ENCODE measurements at regions not wholly inside any gene's neighbourhood (a gene's known extent, or its start where the extent isn't known, plus 50 kb on each side); places are given as distances from the start of the nearest gene placed in this dataset.

DNA sequence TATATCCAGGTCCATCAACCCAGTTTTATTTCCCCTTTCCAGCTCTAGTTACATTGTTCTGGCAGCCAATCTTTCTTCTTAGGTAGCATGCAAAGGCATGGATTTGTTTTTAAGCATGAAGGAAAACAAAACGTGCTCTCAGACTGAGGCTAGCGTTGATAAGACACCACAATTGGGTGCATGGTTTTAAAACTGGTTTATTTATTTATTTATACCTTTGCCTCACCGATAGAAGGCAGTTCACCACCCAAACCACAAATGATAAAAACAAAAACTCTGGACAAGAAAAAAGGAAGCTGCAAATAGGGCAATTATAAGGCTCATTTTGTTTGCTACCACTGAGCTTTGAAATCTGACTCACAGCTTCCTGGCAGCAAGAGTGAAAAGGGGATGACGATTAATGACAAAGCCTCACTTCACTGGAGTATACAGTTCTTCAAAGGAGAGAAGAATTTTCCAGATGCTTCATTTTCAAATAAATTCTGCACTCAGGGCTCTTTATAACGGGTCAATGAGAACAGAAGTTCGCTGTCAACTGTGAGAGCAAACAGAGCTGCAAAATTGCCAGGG, 278.4 kb upstream of the IRX5 start:
- Histone ChIP-seq H3K27ac (ENCODE audit: low read depth, low read length) (peak overlapping the region; percentile 78), H3K36me3 (ENCODE audit: control insufficient read depth, insufficient read depth, low read length) (no peaks in the 10 kb centered on the region), H3K27me3 (ENCODE audit: control insufficient read depth, insufficient read depth, low read length) (peaks cover 77% of the 10 kb centered on the region), H3K4me1 (ENCODE audit: control insufficient read depth, insufficient read depth, low read length) (peaks cover 71% of the 10 kb centered on the region), H3K4me3 (ENCODE audit: low read depth, low read length) (peak overlapping the region; percentile 28; the same call in 1 of the 2 replicates), H3K9ac (ENCODE audit: low read depth, low read length) (no peak overlapping the region), H3K9me3 (ENCODE audit: control insufficient read depth, insufficient read depth, low read length) (no peaks in the 10 kb centered on the region)

DNA sequence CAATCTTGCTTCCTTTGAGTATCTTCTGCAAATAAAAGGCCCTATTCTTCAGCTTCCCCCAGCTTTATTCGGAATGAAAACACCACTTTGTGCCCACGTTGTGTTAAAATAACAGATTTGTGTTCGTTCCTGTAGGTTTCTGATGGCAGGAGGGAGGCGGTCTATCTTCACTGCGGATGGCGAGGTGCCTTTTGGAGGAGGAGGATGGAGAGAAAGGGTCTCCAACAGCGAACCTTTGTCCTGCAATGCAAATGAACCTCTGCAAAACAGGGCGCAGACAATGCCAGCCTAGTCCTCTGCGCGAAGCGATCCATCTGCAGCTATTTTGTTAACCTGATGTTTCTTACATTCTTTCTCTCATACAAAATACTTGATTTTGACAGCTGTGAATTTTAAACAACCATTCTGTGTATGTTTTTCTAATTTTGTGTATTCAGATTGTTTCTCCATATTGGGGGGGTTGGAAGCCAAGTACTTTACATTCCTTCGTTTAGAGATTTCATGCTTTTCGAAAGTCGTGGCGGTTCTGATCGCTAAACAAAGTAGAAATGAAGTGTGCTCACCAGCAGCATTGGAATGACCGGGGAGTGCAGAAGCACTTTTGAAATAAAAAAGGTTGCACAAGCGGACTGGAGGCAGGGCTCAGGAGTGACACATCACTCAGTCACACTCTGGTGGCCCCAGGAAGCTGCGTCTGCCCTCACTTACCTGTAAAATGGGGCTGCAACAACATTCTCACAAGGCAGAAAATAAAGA, 279.0 kb upstream of the IRX5 start:
- Histone ChIP-seq H3K36me3 (ENCODE audit: control insufficient read depth, insufficient read depth, low read length) (no peaks in the 10 kb centered on the region), H3K4me1 (ENCODE audit: control insufficient read depth, insufficient read depth, low read length) (peaks cover 69% of the 10 kb centered on the region), H3K27me3 (ENCODE audit: control insufficient read depth, insufficient read depth, low read length) (peaks cover 76% of the 10 kb centered on the region), H3K4me3 (ENCODE audit: low read depth, low read length) (peak overlapping the region; percentile 28), H3K27ac (ENCODE audit: low read depth, low read length) (peak overlapping the region; percentile 78), H3K9me3 (ENCODE audit: control insufficient read depth, insufficient read depth, low read length) (no peaks in the 10 kb centered on the region), H3K9ac (ENCODE audit: low read depth, low read length) (no peak overlapping the region)

DNA sequence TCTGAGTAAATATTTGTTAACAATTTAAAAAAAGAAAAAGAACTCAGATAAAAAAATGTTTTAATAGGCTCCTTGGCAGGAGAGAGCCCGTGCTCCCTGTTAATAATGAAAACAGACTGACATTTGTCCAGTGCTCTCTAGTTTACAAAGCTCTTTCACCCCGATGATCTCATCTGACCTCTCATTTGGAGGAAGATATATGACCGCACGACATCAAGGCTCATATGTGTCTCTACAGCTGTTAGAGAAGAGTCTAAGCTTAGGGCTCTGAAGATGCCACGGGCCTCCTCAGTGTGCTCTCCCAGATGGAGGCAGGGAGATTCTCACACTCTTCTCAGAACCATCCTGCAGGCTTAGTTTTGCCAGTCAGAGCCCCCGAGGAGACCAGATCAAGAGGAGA, 280.8 kb upstream of the IRX5 start:
- peaks cover 62% of the 10 kb centered on the region for H3K27me3 ChIP-seq (ENCODE audit: control insufficient read depth, insufficient read depth, low read length)
- no peaks in the 10 kb centered on the region for H3K36me3 ChIP-seq (ENCODE audit: control insufficient read depth, insufficient read depth, low read length)
- no peak overlapping the region for H3K27ac ChIP-seq (ENCODE audit: low read depth, low read length)
- H3K4me1 ChIP-seq (ENCODE audit: control insufficient read depth, insufficient read depth, low read length): peaks cover 51% of the 10 kb centered on the region
- no peak overlapping the region for H3K9ac ChIP-seq (ENCODE audit: low read depth, low read length)
- no peak overlapping the region for H3K4me3 ChIP-seq (ENCODE audit: low read depth, low read length)
- no peaks in the 10 kb centered on the region for H3K9me3 ChIP-seq (ENCODE audit: control insufficient read depth, insufficient read depth, low read length)

- no peaks in the 10 kb centered on the region for H3K36me3 ChIP-seq (ENCODE audit: control insufficient read depth, insufficient read depth, low read length)
- H3K27me3 ChIP-seq (ENCODE audit: control insufficient read depth, insufficient read depth, low read length): peaks cover 50% of the 10 kb centered on the region
Measured at GRCh38 chr16:54648575-54648974, 282.1 kb upstream of the IRX5 start.

DNA sequence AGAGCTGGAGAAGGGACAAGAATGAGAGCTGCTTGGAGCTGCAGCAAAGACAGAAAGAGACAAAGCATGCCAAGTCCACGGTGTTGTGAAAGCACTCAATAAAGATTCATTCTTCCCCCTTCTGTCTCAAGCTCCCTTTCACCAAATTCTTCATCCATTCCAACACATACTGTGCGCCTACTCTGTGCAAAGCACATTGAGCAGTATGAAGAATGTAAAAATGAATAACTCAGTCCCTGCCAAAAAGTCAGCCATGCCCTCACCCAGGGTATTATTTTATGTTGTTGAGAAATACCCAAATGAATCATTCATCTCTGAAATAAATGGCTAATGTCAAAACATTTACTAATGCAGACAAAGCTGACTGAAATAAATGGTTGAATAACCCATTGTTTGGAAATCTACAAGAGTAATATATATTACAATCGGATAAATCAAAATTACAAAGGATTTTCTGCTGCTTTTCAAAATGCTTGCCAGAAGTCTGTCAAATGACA, 282.9 kb upstream of the IRX5 start:
- Histone ChIP-seq H3K4me1 (ENCODE audit: control insufficient read depth, insufficient read depth, low read length) (peaks cover 34% of the 10 kb centered on the region), H3K36me3 (ENCODE audit: control insufficient read depth, insufficient read depth, low read length) (no peaks in the 10 kb centered on the region), H3K9me3 (ENCODE audit: control insufficient read depth, insufficient read depth, low read length) (no peaks in the 10 kb centered on the region), H3K9ac (ENCODE audit: low read depth, low read length) (no peak overlapping the region), H3K4me3 (ENCODE audit: low read depth, low read length) (no peak overlapping the region), H3K27ac (ENCODE audit: low read depth, low read length) (no peak overlapping the region), H3K27me3 (ENCODE audit: control insufficient read depth, insufficient read depth, low read length) (peaks cover 44% of the 10 kb centered on the region)

More at GRCh38 chr16:54648575-54648974, 282.1 kb upstream of the IRX5 start:
- no peak overlapping the region for H3K27ac ChIP-seq (ENCODE audit: low read depth, low read length)
- H3K9me3 ChIP-seq (ENCODE audit: control insufficient read depth, insufficient read depth, low read length): no peaks in the 10 kb centered on the region
- H3K4me3 ChIP-seq (ENCODE audit: low read depth, low read length): no peak overlapping the region
- H3K4me1 ChIP-seq (ENCODE audit: control insufficient read depth, insufficient read depth, low read length): peaks cover 38% of the 10 kb centered on the region
- no peak overlapping the region for H3K9ac ChIP-seq (ENCODE audit: low read depth, low read length)

GRCh38 chr16:54647216-54647615, 283.4 kb upstream of the IRX5 start:
- no peaks in the 10 kb centered on the region for H3K9me3 ChIP-seq (ENCODE audit: control insufficient read depth, insufficient read depth, low read length)
- H3K9ac ChIP-seq (ENCODE audit: low read depth, low read length): no peak overlapping the region
- H3K4me1 ChIP-seq (ENCODE audit: control insufficient read depth, insufficient read depth, low read length): peaks cover 28% of the 10 kb centered on the region
- H3K27ac ChIP-seq (ENCODE audit: low read depth, low read length): no peak overlapping the region
- no peak overlapping the region for H3K4me3 ChIP-seq (ENCODE audit: low read depth, low read length)
- H3K36me3 ChIP-seq (ENCODE audit: control insufficient read depth, insufficient read depth, low read length): no peaks in the 10 kb centered on the region
- H3K27me3 ChIP-seq (ENCODE audit: control insufficient read depth, insufficient read depth, low read length): peaks cover 38% of the 10 kb centered on the region

GRCh38 chr16:54645345-54645744, 285.3 kb upstream of the IRX5 start:
- Histone ChIP-seq H3K27ac (ENCODE audit: low read depth, low read length) (no peak overlapping the region), H3K9me3 (ENCODE audit: control insufficient read depth, insufficient read depth, low read length) (no peaks in the 10 kb centered on the region), H3K36me3 (ENCODE audit: control insufficient read depth, insufficient read depth, low read length) (no peaks in the 10 kb centered on the region)

GRCh38 chr16:54636221-54636793, 294.4 kb upstream of the IRX5 start:
- Histone ChIP-seq H3K4me1 (ENCODE audit: control insufficient read depth, insufficient read depth, low read length) (no peaks in the 10 kb centered on the region), H3K9ac (ENCODE audit: low read depth, low read length) (no peak overlapping the region), H3K4me3 (ENCODE audit: low read depth, low read length) (no peak overlapping the region), H3K27me3 (ENCODE audit: control insufficient read depth, insufficient read depth, low read length) (peaks cover 5% of the 10 kb centered on the region; the same call in 1 of the 2 replicates), H3K36me3 (ENCODE audit: control insufficient read depth, insufficient read depth, low read length) (no peaks in the 10 kb centered on the region), H3K9me3 (ENCODE audit: control insufficient read depth, insufficient read depth, low read length) (no peaks in the 10 kb centered on the region), H3K27ac (ENCODE audit: low read depth, low read length) (no peak overlapping the region)

More at GRCh38 chr16:54645345-54645744, 285.3 kb upstream of the IRX5 start:
- no peak overlapping the region for H3K4me3 ChIP-seq (ENCODE audit: low read depth, low read length)
- no peak overlapping the region for H3K9ac ChIP-seq (ENCODE audit: low read depth, low read length)
- peaks cover 31% of the 10 kb centered on the region for H3K27me3 ChIP-seq (ENCODE audit: control insufficient read depth, insufficient read depth, low read length)
- peaks cover 12% of the 10 kb centered on the region for H3K4me1 ChIP-seq (ENCODE audit: control insufficient read depth, insufficient read depth, low read length)

DNA sequence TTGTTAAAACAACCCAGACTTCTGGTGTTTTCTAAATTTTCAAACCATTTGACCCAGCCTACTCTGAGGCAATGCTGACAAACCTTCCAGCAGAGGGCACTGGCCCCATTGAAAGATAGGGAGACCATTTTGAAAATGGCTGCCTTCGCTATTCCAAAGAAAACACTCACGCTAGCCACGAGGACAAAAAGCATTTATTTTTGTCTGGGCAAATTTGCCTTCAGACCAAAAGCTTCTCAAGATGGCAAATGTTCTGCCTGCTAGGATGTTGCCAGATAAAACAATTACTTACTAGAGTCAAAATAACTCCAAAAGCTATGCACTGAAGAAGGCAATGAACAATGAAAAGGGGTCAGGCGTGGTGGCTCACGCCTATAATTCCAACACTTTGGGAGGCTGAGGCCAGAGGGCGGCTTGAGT, 296.7 kb upstream of the IRX5 start:
- Histone ChIP-seq H3K36me3 (ENCODE audit: control insufficient read depth, insufficient read depth, low read length) (no peaks in the 10 kb centered on the region), H3K9me3 (ENCODE audit: control insufficient read depth, insufficient read depth, low read length) (no peaks in the 10 kb centered on the region), H3K9ac (ENCODE audit: low read depth, low read length) (no peak overlapping the region), H3K27ac (ENCODE audit: low read depth, low read length) (no peak overlapping the region), H3K4me1 (ENCODE audit: control insufficient read depth, insufficient read depth, low read length) (no peaks in the 10 kb centered on the region), H3K27me3 (ENCODE audit: control insufficient read depth, insufficient read depth, low read length) (peaks cover 5% of the 10 kb centered on the region; the same call in 1 of the 2 replicates), H3K4me3 (ENCODE audit: low read depth, low read length) (no peak overlapping the region)

DNA sequence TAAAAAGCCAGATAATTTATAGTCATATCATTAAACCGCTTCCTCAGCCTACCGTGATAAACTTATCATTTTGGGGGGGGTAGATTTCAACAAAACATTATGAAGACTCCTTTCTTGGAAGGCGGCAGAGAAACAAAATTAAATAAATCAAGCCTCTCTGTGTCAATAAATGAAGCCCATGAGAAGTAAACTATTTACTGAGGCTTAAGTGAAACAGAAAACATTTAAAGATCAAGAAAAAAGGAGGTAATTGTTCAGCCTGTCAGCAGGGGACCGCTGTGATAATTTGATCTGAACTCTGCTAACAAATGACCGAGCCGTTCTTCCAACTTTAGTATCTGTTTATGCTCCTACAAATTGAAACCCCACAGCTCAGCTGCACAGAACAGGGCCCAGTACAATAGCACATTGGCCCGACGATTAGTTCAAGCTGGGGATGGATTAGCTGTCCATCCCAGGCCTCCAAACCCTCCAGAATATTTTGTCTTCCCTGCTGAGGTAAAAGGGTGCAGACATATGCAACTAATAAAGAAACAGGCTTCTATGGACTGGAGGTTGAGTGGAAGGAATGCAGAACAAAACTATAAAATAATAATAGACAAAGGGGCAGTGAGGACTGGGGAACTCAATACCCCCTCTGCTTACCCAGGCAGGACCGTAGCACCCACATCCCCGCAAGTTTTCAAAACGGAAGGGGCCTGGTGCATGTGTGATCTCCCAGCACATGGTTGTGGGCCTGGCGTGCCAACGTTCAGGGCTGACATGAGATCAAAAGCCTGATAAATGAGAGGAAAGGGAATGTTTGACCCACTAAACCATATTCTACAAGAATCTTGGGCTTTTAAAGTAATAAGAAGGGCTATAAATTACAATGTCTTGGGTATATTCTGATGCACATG, 298.1 kb upstream of the IRX5 start:
- Histone ChIP-seq H3K36me3 (ENCODE audit: control insufficient read depth, insufficient read depth, low read length) (no peaks in the 10 kb centered on the region), H3K27ac (ENCODE audit: low read depth, low read length) (no peak overlapping the region), H3K9ac (ENCODE audit: low read depth, low read length) (no peak overlapping the region), H3K4me3 (ENCODE audit: low read depth, low read length) (no peak overlapping the region), H3K27me3 (ENCODE audit: control insufficient read depth, insufficient read depth, low read length) (peaks cover 8% of the 10 kb centered on the region; the same call in 1 of the 2 replicates), H3K4me1 (ENCODE audit: control insufficient read depth, insufficient read depth, low read length) (no peaks in the 10 kb centered on the region), H3K9me3 (ENCODE audit: control insufficient read depth, insufficient read depth, low read length) (no peaks in the 10 kb centered on the region)

Data from HUES48 (cell line).